Liver (tissue), 3 donors: ENCODE measurements at regions not wholly inside any gene's neighbourhood (a gene's known extent, or its start where the extent isn't known, plus 50 kb on each side); places are given as distances from the start of the nearest gene placed in this dataset.

ENCODE experiments used
- CTCF ChIP-seq: fragments of 150-350 bp; IDR thresholded peaks from 2 replicates; pipeline ENCODE4 v1.5.1; 2017; ENCODE audit warnings: improper control_type of control experiment, low read depth, low read length; ENCODE audit not compliant: missing input control
- EGR1 ChIP-seq, 2 donors: IDR thresholded peaks; 2 replicates each; pipeline ENCODE4 v1.6.1; 2016 to 2018; ENCODE audit warnings: antibody characterized with exemption in 2 of 2, low read depth in 2 of 2
- FOXA1 ChIP-seq: IDR thresholded peaks from 2 replicates; pipeline ENCODE4 v1.6.1; 2016; ENCODE audit warnings: antibody characterized with exemption
- HNF4A ChIP-seq, 2 donors: conservative IDR thresholded peaks; 2 replicates each; pipeline ENCODE4 v1.6.1; 2016; ENCODE audit warnings: antibody characterized with exemption in 2 of 2, mild to moderate bottlenecking in 2 of 2
- JUND ChIP-seq, 2 donors: IDR thresholded peaks; 2 replicates each; pipeline ENCODE4 v1.6.1; 2016; ENCODE audit warnings: antibody characterized with exemption in 2 of 2
- MAX ChIP-seq: IDR thresholded peaks from 2 replicates; pipeline ENCODE4 v1.6.1; 2016; ENCODE audit warnings: antibody characterized with exemption
- NR2F2 ChIP-seq: IDR thresholded peaks from 2 replicates; pipeline ENCODE4 v1.6.1; 2016; ENCODE audit warnings: antibody characterized with exemption
- RXRA ChIP-seq, 2 donors: IDR thresholded peaks; 2 replicates each; pipeline ENCODE4 v1.6.1; 2017 to 2018; ENCODE audit warnings: antibody characterized with exemption in 2 of 2, mild to moderate bottlenecking in 1 of 2
- SP1 ChIP-seq: IDR thresholded peaks from 2 replicates; pipeline ENCODE4 v1.6.1; 2018; ENCODE audit warnings: antibody characterized with exemption, mild to moderate bottlenecking
- TAF1 ChIP-seq: conservative IDR thresholded peaks from 2 replicates; pipeline ENCODE4 v1.6.1; 2016; ENCODE audit warnings: antibody characterized with exemption, mild to moderate bottlenecking
- TF ChIP-seq, protein P1 (sequence below): IDR thresholded peaks from 2 replicates; pipeline ENCODE4 v1.6.1; 2016; ENCODE audit warnings: antibody characterized with exemption, mild to moderate bottlenecking
- donor health status: healthy.
- donor health status: healthy.

- no peak for TF ChIP-seq EGR1 (IDR thresholded peaks at IDR 0.05; ENCODE audit: low read depth in 2 of 2)
- no peak for TF ChIP-seq SP1
- TF ChIP-seq CTCF, result no peak
- TF ChIP-seq RXRA (IDR thresholded peaks at IDR 0.05), result no peak
- no peak for TF ChIP-seq FOXA1
- TF ChIP-seq TAF1, result no peak
- no peak for TF ChIP-seq MAX
- TF ChIP-seq HNF4A (conservative IDR thresholded peaks at IDR 0.05), result no peak
- TF ChIP-seq NR2F2, result no peak
- no peak for TF ChIP-seq JUND (IDR thresholded peaks at IDR 0.05)
- TF ChIP-seq, protein P1, sequence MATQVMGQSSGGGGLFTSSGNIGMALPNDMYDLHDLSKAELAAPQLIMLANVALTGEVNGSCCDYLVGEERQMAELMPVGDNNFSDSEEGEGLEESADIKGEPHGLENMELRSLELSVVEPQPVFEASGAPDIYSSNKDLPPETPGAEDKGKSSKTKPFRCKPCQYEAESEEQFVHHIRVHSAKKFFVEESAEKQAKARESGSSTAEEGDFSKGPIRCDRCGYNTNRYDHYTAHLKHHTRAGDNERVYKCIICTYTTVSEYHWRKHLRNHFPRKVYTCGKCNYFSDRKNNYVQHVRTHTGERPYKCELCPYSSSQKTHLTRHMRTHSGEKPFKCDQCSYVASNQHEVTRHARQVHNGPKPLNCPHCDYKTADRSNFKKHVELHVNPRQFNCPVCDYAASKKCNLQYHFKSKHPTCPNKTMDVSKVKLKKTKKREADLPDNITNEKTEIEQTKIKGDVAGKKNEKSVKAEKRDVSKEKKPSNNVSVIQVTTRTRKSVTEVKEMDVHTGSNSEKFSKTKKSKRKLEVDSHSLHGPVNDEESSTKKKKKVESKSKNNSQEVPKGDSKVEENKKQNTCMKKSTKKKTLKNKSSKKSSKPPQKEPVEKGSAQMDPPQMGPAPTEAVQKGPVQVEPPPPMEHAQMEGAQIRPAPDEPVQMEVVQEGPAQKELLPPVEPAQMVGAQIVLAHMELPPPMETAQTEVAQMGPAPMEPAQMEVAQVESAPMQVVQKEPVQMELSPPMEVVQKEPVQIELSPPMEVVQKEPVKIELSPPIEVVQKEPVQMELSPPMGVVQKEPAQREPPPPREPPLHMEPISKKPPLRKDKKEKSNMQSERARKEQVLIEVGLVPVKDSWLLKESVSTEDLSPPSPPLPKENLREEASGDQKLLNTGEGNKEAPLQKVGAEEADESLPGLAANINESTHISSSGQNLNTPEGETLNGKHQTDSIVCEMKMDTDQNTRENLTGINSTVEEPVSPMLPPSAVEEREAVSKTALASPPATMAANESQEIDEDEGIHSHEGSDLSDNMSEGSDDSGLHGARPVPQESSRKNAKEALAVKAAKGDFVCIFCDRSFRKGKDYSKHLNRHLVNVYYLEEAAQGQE, result no peak
Observed at GRCh38 chr1:191897134-191897533, 261.1 kb upstream of the RGS18 start.
